ENCODE measurements at regions not wholly inside any gene's neighbourhood (a gene's known extent, or its start where the extent isn't known, plus 50 kb on each side); places are given as distances from the start of the nearest gene placed in this dataset.

DNA sequence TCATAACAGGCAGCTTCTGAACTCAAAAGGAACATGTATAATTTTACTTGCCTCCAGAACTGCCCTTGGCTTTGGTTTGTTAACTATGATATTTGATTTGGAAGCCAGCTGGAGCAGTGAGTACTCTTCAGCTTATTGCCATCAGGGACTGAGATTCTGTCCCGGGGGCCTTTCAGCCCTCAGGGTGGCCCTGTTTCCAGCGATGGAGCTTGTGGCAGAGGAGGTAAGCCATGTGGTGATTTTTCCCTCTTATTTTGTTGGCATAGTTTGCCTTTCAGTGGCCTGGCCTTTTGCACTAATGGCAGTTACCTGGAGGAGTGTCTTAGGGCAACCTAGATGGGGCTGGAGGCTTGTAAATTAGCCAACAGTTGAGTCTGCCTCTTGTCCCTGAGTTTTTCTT is 1955.0 kb upstream of the LRRTM1 start:
- Mint-ChIP-seq H3K4me1 (no peaks in the 10 kb centered on the region), H3K36me3 (ENCODE audit: low read depth) (no peaks in the 10 kb centered on the region), H3K27ac (no peak overlapping the region), H3K27me3 (no peaks in the 10 kb centered on the region), H3K4me3 (no peak overlapping the region)
- H3K9me3 ChIP-seq (ENCODE audit: control insufficient read depth, low read length, poor library complexity, severe bottlenecking): peaks cover 3% of the 10 kb centered on the region
- DNase-seq: no peak
- ATAC-seq: no peak

DNA sequence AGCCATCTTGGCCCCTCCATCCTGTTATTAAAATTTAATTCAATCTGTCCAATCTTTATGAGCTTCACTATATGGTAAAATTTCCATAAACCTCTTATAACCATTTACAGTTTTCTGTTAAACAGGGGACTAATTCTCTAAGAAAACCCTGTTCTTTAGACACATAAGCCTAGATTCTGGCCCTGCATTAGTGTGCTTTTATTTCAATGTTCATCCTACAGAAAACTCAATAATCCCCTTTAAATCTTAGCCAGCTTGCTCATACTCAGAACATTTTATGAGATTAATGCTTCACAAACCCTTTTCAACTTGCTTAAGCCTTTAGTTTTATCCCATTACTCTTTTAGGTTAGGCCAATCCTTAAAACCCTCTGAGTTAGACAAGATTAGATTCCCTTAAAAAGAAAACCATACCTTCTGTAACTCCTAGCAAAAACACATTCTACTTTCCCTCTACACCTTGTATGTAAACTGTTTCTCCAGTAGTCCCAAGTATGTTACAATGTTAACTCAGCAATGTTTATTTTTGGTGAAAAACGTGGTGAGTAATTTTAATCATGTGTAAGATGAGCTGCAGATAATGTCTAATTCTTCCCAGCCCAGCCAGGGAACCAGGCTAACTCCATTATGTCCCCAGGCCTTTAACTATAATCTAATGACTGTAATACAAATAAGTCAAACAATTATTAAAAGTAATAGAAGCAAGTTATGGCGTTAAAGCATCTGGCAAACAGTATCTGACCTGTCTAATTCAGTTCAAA is 1953.4 kb upstream of the LRRTM1 start:
- Mint-ChIP-seq H3K27me3 (no peaks in the 10 kb centered on the region), H3K4me1 (no peaks in the 10 kb centered on the region), H3K27ac (no peak overlapping the region), H3K36me3 (ENCODE audit: low read depth) (no peaks in the 10 kb centered on the region), H3K4me3 (no peak overlapping the region)
- DNase-seq (no peak), ATAC-seq (no peak)
- H3K9me3 ChIP-seq (ENCODE audit: control insufficient read depth, low read length, poor library complexity, severe bottlenecking): peaks cover 3% of the 10 kb centered on the region

DNA sequence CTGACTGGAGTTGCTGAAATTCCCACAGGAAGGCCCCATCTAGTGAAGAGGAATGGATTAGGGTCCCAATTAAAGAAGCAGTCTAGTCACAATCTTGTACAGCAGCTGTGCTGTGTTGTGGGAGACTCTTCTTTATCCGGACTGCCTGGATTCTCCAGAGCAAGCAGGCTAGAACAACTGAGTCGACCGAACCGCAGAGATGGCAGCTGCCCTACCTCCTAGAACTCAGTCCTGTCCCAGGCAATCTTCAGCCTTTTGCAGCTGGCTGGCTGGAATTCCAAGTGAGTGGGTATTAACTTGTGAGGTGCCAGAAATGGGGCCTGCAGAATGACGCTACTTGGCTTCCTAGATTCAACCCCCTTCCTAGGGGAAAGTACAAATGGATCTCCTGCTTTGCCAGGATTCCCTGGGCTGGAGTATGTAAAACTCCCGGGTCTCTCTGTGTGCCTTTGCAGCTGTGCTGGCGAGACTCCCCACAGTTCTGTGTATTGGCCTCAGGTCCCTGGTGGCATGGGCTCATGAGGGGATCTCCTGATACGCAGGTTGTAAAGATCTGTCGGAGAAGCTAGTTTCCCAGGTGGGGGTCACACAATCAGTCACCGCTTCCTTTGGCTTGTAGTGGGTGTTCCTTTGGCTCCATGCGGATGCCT is 1952.6 kb upstream of the LRRTM1 start:
- H3K9me3 ChIP-seq (ENCODE audit: control insufficient read depth, low read length, poor library complexity, severe bottlenecking): no peaks in the 10 kb centered on the region
- ATAC-seq: no peak
- no peaks in the 10 kb centered on the region for H3K4me1 Mint-ChIP-seq
- DNase-seq: no peak
- H3K27me3 Mint-ChIP-seq: no peaks in the 10 kb centered on the region
- no peak overlapping the region for H3K27ac Mint-ChIP-seq
- no peaks in the 10 kb centered on the region for H3K36me3 Mint-ChIP-seq (ENCODE audit: low read depth)
- H3K4me3 Mint-ChIP-seq: no peak overlapping the region

DNA sequence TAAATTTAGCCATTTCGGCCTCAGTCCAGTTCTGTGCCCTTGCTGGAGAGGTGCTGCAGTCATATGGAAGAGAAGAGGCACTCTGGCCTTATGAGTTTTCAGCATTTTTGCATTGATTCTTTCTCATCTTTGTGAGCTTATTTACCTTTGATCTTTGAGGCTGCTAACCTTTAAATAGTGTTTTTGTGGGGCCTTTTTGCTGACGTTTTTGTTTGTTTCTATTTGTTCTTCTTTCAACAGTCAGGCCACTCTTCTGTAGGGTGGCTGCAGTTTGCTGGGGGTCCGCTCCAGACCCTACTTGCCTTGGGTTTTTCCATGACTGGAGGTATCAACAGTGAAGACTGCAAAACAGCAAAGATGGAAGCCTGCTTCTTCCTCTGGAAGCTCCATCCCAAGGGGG is 1951.7 kb upstream of the LRRTM1 start:
- Mint-ChIP-seq H3K4me3 (no peak overlapping the region), H3K27me3 (no peaks in the 10 kb centered on the region), H3K27ac (no peak overlapping the region), H3K36me3 (ENCODE audit: low read depth) (no peaks in the 10 kb centered on the region), H3K4me1 (no peaks in the 10 kb centered on the region)
- H3K9me3 ChIP-seq (ENCODE audit: control insufficient read depth, low read length, poor library complexity, severe bottlenecking): no peaks in the 10 kb centered on the region
- DNase-seq: no peak
- ATAC-seq: no peak

DNA sequence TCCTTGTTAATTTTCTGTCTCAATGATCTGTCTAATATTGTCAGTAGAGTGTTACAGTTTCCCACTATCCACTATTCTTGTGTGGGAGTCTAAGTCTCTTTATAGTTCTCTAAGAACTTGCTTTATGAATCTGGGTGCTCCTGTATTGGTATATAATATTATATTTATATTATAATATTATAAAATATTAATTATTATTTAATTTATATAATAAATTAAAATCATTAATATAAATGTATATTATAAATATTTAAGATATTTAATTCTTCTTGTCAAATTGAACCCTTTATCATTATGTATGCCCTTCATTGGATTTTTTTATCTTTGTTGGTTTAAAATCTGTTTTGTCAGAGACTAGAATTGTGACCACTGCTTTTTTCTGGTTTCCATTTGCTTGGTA is 1950.2 kb upstream of the LRRTM1 start:
- H3K9me3 ChIP-seq (ENCODE audit: control insufficient read depth, low read length, poor library complexity, severe bottlenecking): no peaks in the 10 kb centered on the region
- ATAC-seq (no peak), DNase-seq (no peak)
- Mint-ChIP-seq H3K36me3 (ENCODE audit: low read depth) (no peaks in the 10 kb centered on the region), H3K27ac (no peak overlapping the region), H3K4me3 (no peak overlapping the region), H3K4me1 (no peaks in the 10 kb centered on the region), H3K27me3 (no peaks in the 10 kb centered on the region)

DNA sequence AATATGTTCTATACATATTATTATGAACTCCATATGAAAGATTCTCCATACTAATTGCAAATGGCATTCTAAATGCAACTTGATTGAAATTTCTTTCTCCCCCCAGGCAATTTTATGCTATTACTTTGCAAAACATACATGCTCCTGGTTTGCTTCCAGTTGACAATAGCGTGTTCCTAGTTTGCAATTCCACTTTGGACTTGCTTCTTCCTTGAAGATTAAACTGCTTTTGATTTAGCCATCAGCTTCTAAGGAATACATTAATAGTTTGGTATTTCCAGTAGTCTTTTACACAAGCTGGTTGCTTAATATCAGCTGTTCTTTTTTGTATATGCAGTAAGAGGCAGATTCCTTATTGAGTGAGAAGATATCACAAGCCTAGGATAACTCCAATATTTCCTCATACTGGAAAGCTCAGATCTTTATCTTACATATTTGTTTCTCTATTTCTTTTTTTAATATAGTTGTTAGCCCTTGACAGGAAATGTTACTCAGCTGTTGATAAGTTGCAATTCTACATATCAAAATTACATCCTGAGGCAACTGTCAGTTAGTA is 1941.7 kb upstream of the LRRTM1 start:
- Mint-ChIP-seq H3K4me1 (no peaks in the 10 kb centered on the region), H3K27me3 (no peaks in the 10 kb centered on the region), H3K27ac (no peak overlapping the region), H3K36me3 (ENCODE audit: low read depth) (no peaks in the 10 kb centered on the region), H3K4me3 (no peak overlapping the region)
- no peaks in the 10 kb centered on the region for H3K9me3 ChIP-seq (ENCODE audit: control insufficient read depth, low read length, poor library complexity, severe bottlenecking)
- DNase-seq: no peak
- no peak for ATAC-seq

DNA sequence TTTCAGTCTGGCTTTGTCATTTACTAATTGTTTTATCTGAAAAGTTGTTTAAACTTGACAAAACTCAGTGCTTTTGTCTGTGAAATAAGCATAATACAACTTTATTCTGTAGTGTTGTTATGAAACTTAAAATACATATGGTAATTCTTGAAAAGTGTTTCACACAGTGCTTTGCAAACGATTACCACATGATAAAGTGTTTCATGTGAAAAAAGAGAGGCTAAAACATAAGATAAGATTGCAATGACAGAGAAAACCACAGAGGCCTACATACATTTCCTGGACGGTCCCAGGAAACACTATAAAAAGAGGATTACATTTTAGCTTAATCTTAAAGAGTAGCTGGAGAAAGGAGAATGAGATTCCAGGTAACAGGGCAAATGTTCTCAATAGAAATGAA is 1934.6 kb upstream of the LRRTM1 start:
- ATAC-seq (no peak), DNase-seq (no peak)
- no peaks in the 10 kb centered on the region for H3K4me1 Mint-ChIP-seq
- H3K27me3 Mint-ChIP-seq: no peaks in the 10 kb centered on the region
- H3K4me3 Mint-ChIP-seq: no peak overlapping the region
- H3K9me3 ChIP-seq (ENCODE audit: control insufficient read depth, low read length, poor library complexity, severe bottlenecking): no peaks in the 10 kb centered on the region
- H3K27ac Mint-ChIP-seq: no peak overlapping the region
- H3K36me3 Mint-ChIP-seq (ENCODE audit: low read depth): no peaks in the 10 kb centered on the region

DNA sequence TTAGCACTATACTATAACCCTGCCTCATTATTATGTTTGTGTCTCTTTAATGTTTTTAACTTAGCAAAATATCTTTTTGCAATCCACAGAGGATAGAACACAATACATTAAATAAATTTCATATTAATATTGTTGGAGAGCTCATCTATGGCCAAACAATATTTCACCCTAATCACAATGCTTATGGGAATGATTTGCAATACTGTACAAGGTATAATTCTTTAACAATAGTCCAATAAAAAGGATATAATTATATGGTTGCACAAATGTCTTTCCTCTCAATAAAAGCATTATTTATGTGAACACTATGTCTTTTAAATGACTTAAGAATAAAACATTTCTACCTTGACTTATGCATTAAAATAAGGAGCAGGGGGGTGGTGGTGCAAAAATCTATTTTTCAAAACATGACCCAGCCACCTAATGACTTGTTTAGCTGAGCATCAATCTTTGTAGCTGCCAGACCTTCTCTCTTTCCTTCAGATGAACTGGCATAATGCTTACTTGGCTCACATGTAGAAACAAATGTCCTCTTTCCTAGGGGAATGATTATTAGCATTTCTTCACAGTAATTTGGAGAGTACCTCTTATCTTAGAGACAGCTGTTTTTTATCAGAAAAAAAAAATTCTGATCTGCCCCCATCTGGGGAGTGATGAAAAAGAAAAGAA is 1933.6 kb upstream of the LRRTM1 start:
- ATAC-seq: no peak
- H3K9me3 ChIP-seq (ENCODE audit: control insufficient read depth, low read length, poor library complexity, severe bottlenecking): no peaks in the 10 kb centered on the region
- no peaks in the 10 kb centered on the region for H3K4me1 Mint-ChIP-seq

DNA sequence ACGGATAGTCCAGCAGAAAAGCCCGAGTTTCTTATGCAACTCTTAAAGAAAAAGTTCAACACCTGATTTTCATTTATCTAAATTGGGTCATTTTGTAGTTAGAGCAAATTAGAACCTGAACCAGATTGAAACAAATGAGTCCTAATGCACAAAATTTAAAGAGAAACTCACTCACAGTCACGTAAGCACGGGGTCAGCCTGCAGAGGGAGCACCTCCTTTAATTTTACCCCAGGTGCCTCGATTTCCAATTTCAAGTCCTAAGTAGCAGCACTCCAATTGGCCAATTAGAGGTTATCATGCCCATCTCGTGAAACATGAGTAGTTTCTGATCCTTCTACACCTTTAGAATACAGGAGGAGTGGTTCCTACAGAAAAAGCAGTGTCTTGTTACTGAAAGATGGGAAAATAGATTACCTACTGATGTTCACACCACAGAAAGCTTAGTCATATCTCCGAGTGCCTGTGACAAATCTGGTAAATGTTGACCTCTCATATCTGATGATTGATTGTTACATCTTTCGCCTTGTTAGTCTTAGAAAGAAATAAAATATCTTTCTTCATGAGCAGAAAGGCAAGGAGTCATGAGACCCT is 1929.8 kb upstream of the LRRTM1 start:
- Mint-ChIP-seq H3K4me3 (no peak overlapping the region), H3K36me3 (ENCODE audit: low read depth) (no peaks in the 10 kb centered on the region), H3K27me3 (no peaks in the 10 kb centered on the region), H3K27ac (no peak overlapping the region), H3K4me1 (no peaks in the 10 kb centered on the region)
- ATAC-seq: no peak
- H3K9me3 ChIP-seq (ENCODE audit: control insufficient read depth, low read length, poor library complexity, severe bottlenecking): no peaks in the 10 kb centered on the region
- DNase-seq: no peak

More for the DNA sequence above, 1933.6 kb upstream of the LRRTM1 start:
- Mint-ChIP-seq H3K27me3 (no peaks in the 10 kb centered on the region), H3K27ac (no peak overlapping the region), H3K36me3 (ENCODE audit: low read depth) (no peaks in the 10 kb centered on the region), H3K4me3 (no peak overlapping the region)
- DNase-seq: no peak

DNA sequence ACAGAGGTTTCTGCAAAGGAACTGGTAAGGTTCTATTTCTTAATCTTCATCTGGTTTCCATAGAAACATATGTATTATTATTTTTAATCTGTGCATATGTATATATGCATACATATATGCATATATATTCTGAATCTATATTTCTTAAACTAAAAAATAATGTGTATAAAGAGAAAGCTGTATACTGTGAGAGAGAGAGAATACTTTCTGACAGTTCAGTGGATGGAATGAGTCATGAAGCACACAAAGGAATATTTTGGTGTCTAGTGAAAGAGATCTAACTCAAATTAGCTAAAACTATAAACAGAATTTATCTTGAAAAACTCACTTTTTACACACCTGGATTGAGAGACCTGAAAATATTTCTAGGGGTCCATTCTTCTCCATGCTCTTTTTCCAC is 1929.3 kb upstream of the LRRTM1 start:
- no peak overlapping the region for H3K27ac Mint-ChIP-seq
- no peaks in the 10 kb centered on the region for H3K36me3 Mint-ChIP-seq (ENCODE audit: low read depth)
- ATAC-seq: no peak
- no peaks in the 10 kb centered on the region for H3K27me3 Mint-ChIP-seq
- H3K4me3 Mint-ChIP-seq: no peak overlapping the region
- H3K4me1 Mint-ChIP-seq: no peaks in the 10 kb centered on the region
- DNase-seq: no peak
- no peaks in the 10 kb centered on the region for H3K9me3 ChIP-seq (ENCODE audit: control insufficient read depth, low read length, poor library complexity, severe bottlenecking)

DNA sequence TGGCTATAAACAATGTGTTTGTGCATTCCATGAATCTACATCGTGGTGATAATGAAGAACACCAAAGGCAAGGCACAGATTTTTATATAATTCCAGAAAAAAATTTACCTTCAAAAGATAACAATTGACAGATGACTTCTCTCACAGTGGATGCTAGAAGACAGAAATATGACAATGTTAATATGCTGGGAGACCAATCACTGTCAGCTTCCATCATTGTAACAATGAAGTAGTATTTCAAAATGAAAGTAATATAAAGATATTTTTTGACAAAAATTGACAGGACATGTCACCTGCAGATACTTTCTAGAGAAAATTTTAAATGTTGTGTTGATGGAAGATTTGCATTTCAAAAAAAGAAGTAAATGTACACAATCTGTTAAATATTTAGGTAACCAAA is 1925.9 kb upstream of the LRRTM1 start:
- Mint-ChIP-seq H3K27me3 (no peaks in the 10 kb centered on the region), H3K4me3 (no peak overlapping the region), H3K36me3 (ENCODE audit: low read depth) (no peaks in the 10 kb centered on the region), H3K4me1 (no peaks in the 10 kb centered on the region), H3K27ac (no peak overlapping the region)
- no peaks in the 10 kb centered on the region for H3K9me3 ChIP-seq (ENCODE audit: control insufficient read depth, low read length, poor library complexity, severe bottlenecking)
- DNase-seq: no peak
- ATAC-seq: no peak

DNA sequence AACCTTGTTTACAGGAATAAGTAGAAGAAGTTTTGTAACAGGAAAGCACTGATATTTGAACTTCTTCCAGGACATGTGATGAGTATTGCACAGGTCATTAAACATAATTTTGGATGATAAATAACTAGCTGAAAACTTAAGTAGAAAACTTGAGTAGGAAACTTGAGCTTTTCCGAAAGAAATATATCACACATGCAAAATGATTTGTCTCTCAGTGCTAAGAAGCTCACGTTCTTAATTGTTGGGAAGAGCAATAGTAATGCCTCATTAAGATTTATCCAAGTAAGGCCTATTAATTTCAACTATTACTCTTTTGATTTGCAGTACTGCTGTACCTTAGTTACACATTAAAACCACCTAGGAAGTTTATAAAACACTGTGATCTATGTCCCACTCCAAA is 1921.9 kb upstream of the LRRTM1 start:
- Mint-ChIP-seq H3K36me3 (ENCODE audit: low read depth) (no peaks in the 10 kb centered on the region), H3K27me3 (no peaks in the 10 kb centered on the region), H3K27ac (no peak overlapping the region), H3K4me1 (no peaks in the 10 kb centered on the region), H3K4me3 (no peak overlapping the region)
- peaks cover 2% of the 10 kb centered on the region for H3K9me3 ChIP-seq (ENCODE audit: control insufficient read depth, low read length, poor library complexity, severe bottlenecking)
- DNase-seq (no peak), ATAC-seq (no peak)

DNA sequence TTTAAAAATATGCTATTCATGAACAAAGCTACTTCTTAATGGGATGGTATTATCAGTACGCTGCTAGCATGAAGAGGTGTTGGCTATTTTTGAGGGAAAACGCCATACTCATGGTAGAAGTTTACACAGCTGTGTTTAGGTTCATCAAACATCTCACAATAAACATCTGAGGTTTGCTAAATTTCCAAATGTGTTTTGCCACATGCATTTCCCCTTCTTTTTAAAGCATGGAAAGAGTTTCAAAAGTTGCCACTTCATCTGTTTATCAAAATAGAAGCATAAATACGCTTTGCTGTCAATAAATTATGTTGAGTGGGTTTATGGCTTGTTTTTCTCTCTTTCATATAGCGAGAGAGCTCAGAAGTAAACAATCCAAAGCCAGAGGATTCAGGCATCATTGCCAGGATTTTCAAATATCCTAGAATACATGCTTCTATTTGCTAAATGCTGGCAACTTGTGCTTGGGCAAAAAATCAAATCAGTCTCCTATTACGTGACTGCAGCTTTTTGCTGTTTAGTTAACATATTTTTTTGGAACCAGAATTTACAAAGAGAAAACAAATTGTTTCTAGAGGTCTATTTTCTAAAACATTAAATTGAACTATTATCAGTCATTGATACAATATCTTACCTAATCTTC is 1919.9 kb upstream of the LRRTM1 start:
- DNase-seq (no peak), ATAC-seq (no peak)
- H3K36me3 Mint-ChIP-seq (ENCODE audit: low read depth): no peaks in the 10 kb centered on the region
- H3K27me3 Mint-ChIP-seq: no peaks in the 10 kb centered on the region
- no peaks in the 10 kb centered on the region for H3K4me1 Mint-ChIP-seq
- H3K27ac Mint-ChIP-seq: no peak overlapping the region
- H3K4me3 Mint-ChIP-seq: no peak overlapping the region
- peaks cover 2% of the 10 kb centered on the region for H3K9me3 ChIP-seq (ENCODE audit: control insufficient read depth, low read length, poor library complexity, severe bottlenecking)
